ENCODE measurements at regions not wholly inside any gene's neighbourhood (a gene's known extent, or its start where the extent isn't known, plus 50 kb on each side); places are given as distances from the start of the nearest gene placed in this dataset.

GRCh38 chr13:80145171-80145690, 195.7 kb downstream of the SPRY2 start:
- no peak overlapping the region for H3K27ac ChIP-seq
- no peaks in the 10 kb centered on the region for H3K9me3 ChIP-seq (ENCODE audit: insufficient read depth, low read depth)
- intact Hi-C loops (cut with micrococcal nuclease; ENCODE audit: unreplicated experiment): no loop called here
- ChIA-PET POLR2A (ENCODE audit: unreplicated experiment) (interaction anchor here (0.6 kb wide), 1 partner anchor 565 kb away, joined by 5 read pairs; no protein-coding TSS in a partner anchor), CTCF (no interaction called here)
- no peak overlapping the region for H2AFZ ChIP-seq
- H3K4me3 ChIP-seq: no peak overlapping the region
- H3K36me3 ChIP-seq (ENCODE audit: low read depth): no peaks in the 10 kb centered on the region
- TF ChIP-seq CTCF (conservative IDR thresholded peaks at IDR 0.05) (no peak), EZH2 (IDR thresholded peaks at IDR 0.05; ENCODE audit: low read depth) (no peak)
- H3K4me1 ChIP-seq (replicated peaks; ENCODE audit: insufficient read depth): no peaks in the 10 kb centered on the region
- H4K20me1 ChIP-seq (ENCODE audit: insufficient read depth): no peaks in the 10 kb centered on the region
- H3K27me3 ChIP-seq (ENCODE audit: insufficient read depth, low read depth): no peaks in the 10 kb centered on the region
- no peaks in the 10 kb centered on the region for H3K9me2 ChIP-seq (ENCODE audit: insufficient read depth)
- no TSS peak for BruUV-seq (replicated peaks)
- no peaks in the 10 kb centered on the region for H3K79me2 ChIP-seq (ENCODE audit: low read depth)
- no peak for DNase-seq
- H3F3A ChIP-seq (ENCODE audit: insufficient read depth, low read depth): no peaks in the 10 kb centered on the region
- H3K4me2 ChIP-seq: no peak overlapping the region

- peaks cover 3% of the 10 kb centered on the region; the same call in 1 of the 2 replicates for H3K4me1 ChIP-seq (replicated peaks; ENCODE audit: insufficient read depth)
- peak overlapping the region; percentile 31 for H2AFZ ChIP-seq
- H3K9me2 ChIP-seq (ENCODE audit: insufficient read depth): no peaks in the 10 kb centered on the region
- DNase-seq: no peak
- no peaks in the 10 kb centered on the region for H3K27me3 ChIP-seq (ENCODE audit: insufficient read depth, low read depth)
- no peak overlapping the region for H3K4me2 ChIP-seq
- no peaks in the 10 kb centered on the region for H3K36me3 ChIP-seq (ENCODE audit: low read depth)
- ChIA-PET CTCF (no interaction called here), POLR2A (ENCODE audit: unreplicated experiment) (interaction anchor here (0.6 kb wide), 1 partner anchor 565 kb away, joined by 5 read pairs; no protein-coding TSS in a partner anchor)
- no peaks in the 10 kb centered on the region for H3K79me2 ChIP-seq (ENCODE audit: low read depth)
- TF ChIP-seq EZH2 (IDR thresholded peaks at IDR 0.05; ENCODE audit: low read depth) (no peak), CTCF (conservative IDR thresholded peaks at IDR 0.05) (no peak)
- no peaks in the 10 kb centered on the region for H3K9me3 ChIP-seq (ENCODE audit: insufficient read depth, low read depth)
- intact Hi-C loops (cut with micrococcal nuclease; ENCODE audit: unreplicated experiment): no loop called here
- H4K20me1 ChIP-seq (ENCODE audit: insufficient read depth): no peaks in the 10 kb centered on the region
- no peak overlapping the region for H3K4me3 ChIP-seq
- BruUV-seq (replicated peaks): no TSS peak
- H3F3A ChIP-seq (ENCODE audit: insufficient read depth, low read depth): no peaks in the 10 kb centered on the region
- no peak overlapping the region for H3K27ac ChIP-seq
These were observed 196.4 kb downstream of the SPRY2 start for GRCh38 chr13:80144493-80144892.

GRCh38 chr13:80141123-80141849, 199.6 kb downstream of the SPRY2 start:
- H3K4me1 ChIP-seq (replicated peaks; ENCODE audit: insufficient read depth): peaks cover 13% of the 10 kb centered on the region; the same call in 1 of the 2 replicates
- POLR2A ChIA-PET (ENCODE audit: unreplicated experiment): no interaction called here
- no peak for DNase-seq
- no peaks in the 10 kb centered on the region for H3K36me3 ChIP-seq (ENCODE audit: low read depth)
- CTCF ChIA-PET: no interaction called here
- H3K4me3 ChIP-seq: no peak overlapping the region
- no peak overlapping the region for H2AFZ ChIP-seq
- H3K27me3 ChIP-seq (ENCODE audit: insufficient read depth, low read depth): no peaks in the 10 kb centered on the region
- no peak overlapping the region for H3K4me2 ChIP-seq
- H4K20me1 ChIP-seq (ENCODE audit: insufficient read depth): no peaks in the 10 kb centered on the region
- TF ChIP-seq EZH2 (IDR thresholded peaks at IDR 0.05; ENCODE audit: low read depth) (no peak), CTCF (conservative IDR thresholded peaks at IDR 0.05) (no peak)
- no peaks in the 10 kb centered on the region for H3K9me3 ChIP-seq (ENCODE audit: insufficient read depth, low read depth)
- H3K79me2 ChIP-seq (ENCODE audit: low read depth): no peaks in the 10 kb centered on the region
- H3F3A ChIP-seq (ENCODE audit: insufficient read depth, low read depth): 0 out of 2 replicates have a peak, but pooled peaks cover 2% of the 10 kb centered on the region
- H3K9me2 ChIP-seq (ENCODE audit: insufficient read depth): no peaks in the 10 kb centered on the region
- intact Hi-C loops (cut with micrococcal nuclease; ENCODE audit: unreplicated experiment): no loop called here
- no peak overlapping the region for H3K27ac ChIP-seq
- BruUV-seq (replicated peaks): no TSS peak
